Tibial nerve (tissue), 4 donors: ENCODE measurements at regions not wholly inside any gene's neighbourhood (a gene's known extent, or its start where the extent isn't known, plus 50 kb on each side); places are given as distances from the start of the nearest gene placed in this dataset.

Experiments used
- DNase-seq, 2 donors: peaks; one replicate each; pipeline ENCODE4 v3.0.0-alpha.2; 2019; ENCODE audit warnings: low spot score in 2 of 2
- H3K27ac ChIP-seq, 4 donors: fragments of 200-600 bp; sonication (generic) in 3 of 4; one replicate each; pipeline ENCODE4 v1.5.1; 2017 to 2019; ENCODE audit warnings: mild to moderate bottlenecking in 1 of 4
- H3K27me3 ChIP-seq, 2 donors: fragments of 200-600 bp; sonication (generic) in 1 of 2; one replicate each; pipeline versions ENCODE4 v1.5.1 to v1.6.0; 2017 to 2019
- H3K36me3 ChIP-seq, 3 donors: fragments of 200-600 bp; sonication (generic); one replicate each; pipeline ENCODE4 v1.5.1; 2018 to 2019
- H3K4me1 ChIP-seq, 4 donors: fragments of 200-600 bp; sonication (generic) in 3 of 4; one replicate each; pipeline ENCODE4 v1.5.1; 2017 to 2019
- H3K4me3 ChIP-seq, 4 donors: fragments of 200-600 bp; sonication (generic) in 3 of 4; one replicate each; pipeline ENCODE4 v1.5.1; 2017 to 2019; ENCODE audit warnings: mild to moderate bottlenecking in 1 of 4, moderate library complexity in 1 of 4
- H3K9me3 ChIP-seq, 4 donors: fragments of 200-600 bp; sonication (generic) in 3 of 4; one replicate each; pipeline ENCODE4 v1.5.1; 2017 to 2019
- CTCF ChIP-seq, 5 experiments: fragments of 200-600 bp in 3 of 5; fragments of 450-650 bp in 2 of 5; sonication (generic) in 3 of 5; IDR thresholded peaks; one replicate each; pipeline ENCODE4 v1.5.1; 2016 to 2019; ENCODE audit warnings: antibody characterized with exemption in 5 of 5, mild to moderate bottlenecking in 3 of 5, moderate library complexity in 2 of 5
- EP300 ChIP-seq, 2 donors: sonication (generic); formaldehyde crosslinking; IDR thresholded peaks; one replicate each; pipeline ENCODE4 v1.6.1; 2017; ENCODE audit warnings: antibody characterized with exemption in 2 of 2, mild to moderate bottlenecking in 1 of 2
- POLR2A ChIP-seq, 2 donors: fragments of 450-650 bp; IDR thresholded peaks; one replicate each; pipeline ENCODE4 v1.6.1; 2017; ENCODE audit warnings: antibody characterized with exemption in 2 of 2, mild to moderate bottlenecking in 2 of 2, moderate library complexity in 2 of 2
- WGBS, 2 donors: methylation state at CpG; one replicate each; pipeline ENCODE4 v1.1.5; 2018; 5-methylcytosine and 5-hydroxymethylcytosine counted together

- TF ChIP-seq EP300 (IDR thresholded peaks at IDR 0.05), result no peak
- TF ChIP-seq CTCF (IDR thresholded peaks at IDR 0.05), result no peak
- TF ChIP-seq POLR2A (IDR thresholded peaks at IDR 0.05), result no peak
- no peak for DNase-seq
- Histone ChIP-seq H3K4me1 (no peaks in the 10 kb centered on the region), H3K9me3 (no peaks in the 10 kb centered on the region), H3K4me3 (no peak overlapping the region), H3K27me3 (no peaks in the 10 kb centered on the region), H3K27ac (no peak overlapping the region), H3K36me3 (no peaks in the 10 kb centered on the region)
These were observed 1437.5 kb upstream of the CDH8 start for GRCh38 chr16:63473725-63474124.

GRCh38 chr16:63467513-63467912 is 1431.3 kb upstream of the CDH8 start:
- Histone ChIP-seq H3K27ac (no peak overlapping the region), H3K4me1 (no peaks in the 10 kb centered on the region), H3K27me3 (no peaks in the 10 kb centered on the region), H3K36me3 (no peaks in the 10 kb centered on the region), H3K9me3 (no peaks in the 10 kb centered on the region), H3K4me3 (no peak overlapping the region)
- 42 to 48% methylated on average over 2 of the region's 2 CpGs for WGBS, 2 donors
- DNase-seq, result no peak
- TF ChIP-seq POLR2A (IDR thresholded peaks at IDR 0.05) (no peak), EP300 (IDR thresholded peaks at IDR 0.05) (no peak), CTCF (IDR thresholded peaks at IDR 0.05) (no peak)

- no peaks in the 10 kb centered on the region for H3K9me3 ChIP-seq
- no peak for TF ChIP-seq CTCF (IDR thresholded peaks at IDR 0.05)
- TF ChIP-seq POLR2A (IDR thresholded peaks at IDR 0.05), result no peak
- TF ChIP-seq EP300 (IDR thresholded peaks at IDR 0.05), result no peak
- no peaks in the 10 kb centered on the region for H3K4me1 ChIP-seq
- H3K27ac ChIP-seq, result no peak overlapping the region
- H3K27me3 ChIP-seq, result no peaks in the 10 kb centered on the region
- H3K36me3 ChIP-seq, result no peaks in the 10 kb centered on the region
- 79% methylated on average over 1 of the region's 1 CpG for WGBS, 2 donors
- DNase-seq, result no peak
- no peak overlapping the region for H3K4me3 ChIP-seq
These were observed 1426.1 kb upstream of the CDH8 start for GRCh38 chr16:63462316-63462715.

- Histone ChIP-seq H3K9me3 (no peaks in the 10 kb centered on the region), H3K36me3 (no peaks in the 10 kb centered on the region), H3K4me1 (no peaks in the 10 kb centered on the region), H3K27me3 (no peaks in the 10 kb centered on the region), H3K4me3 (no peak overlapping the region), H3K27ac (no peak overlapping the region)
- WGBS, 2 donors, result 62 to 69% methylated on average over 3 of the region's 3 CpGs
- no peak for TF ChIP-seq EP300 (IDR thresholded peaks at IDR 0.05)
- TF ChIP-seq POLR2A (IDR thresholded peaks at IDR 0.05), result no peak
- TF ChIP-seq CTCF (IDR thresholded peaks at IDR 0.05), result peak; percentile 7 to 49 (median 31)
- DNase-seq, result peak in 1 of 2 donors; percentile 8
These were observed 1425.1 kb upstream of the CDH8 start for GRCh38 chr16:63461248-63461841.

GRCh38 chr16:63458846-63459245 is 1422.6 kb upstream of the CDH8 start:
- H3K9me3 ChIP-seq, result no peaks in the 10 kb centered on the region
- H3K27ac ChIP-seq, result no peak overlapping the region
- no peaks in the 10 kb centered on the region for H3K27me3 ChIP-seq
- no peaks in the 10 kb centered on the region for H3K36me3 ChIP-seq
- H3K4me3 ChIP-seq, result no peak overlapping the region
- H3K4me1 ChIP-seq, result no peaks in the 10 kb centered on the region
- TF ChIP-seq CTCF (IDR thresholded peaks at IDR 0.05) (no peak), POLR2A (IDR thresholded peaks at IDR 0.05) (no peak), EP300 (IDR thresholded peaks at IDR 0.05) (no peak)
- WGBS, 2 donors, result 92 to 94% methylated on average over 5 of the region's 5 CpGs
- DNase-seq, result no peak
